Adrenal gland (tissue), 5 donors: ENCODE measurements at regions not wholly inside any gene's neighbourhood (a gene's known extent, or its start where the extent isn't known, plus 50 kb on each side); places are given as distances from the start of the nearest gene placed in this dataset.

Experiments
- POLR2A ChIP-seq, 2 donors: fragments of 450-650 bp; IDR thresholded peaks; one replicate each; pipeline ENCODE4 v1.6.1; 2017; ENCODE audit warnings: antibody characterized with exemption in 2 of 2, mild to moderate bottlenecking in 2 of 2, moderate library complexity in 1 of 2
- TF ChIP-seq, protein P1 (sequence below), 6 experiments: fragments of 450-650 bp in 4 of 6; fragments of 200-600 bp in 2 of 6; sonication (generic) in 1 of 6; IDR thresholded peaks; 1 replicate in 5 of 6; 2 replicates in 1 of 6; pipeline versions ENCODE4 v1.5.1 to v1.8.0; 2016 to 2021; ENCODE audit warnings: antibody characterized with exemption in 6 of 6, mild to moderate bottlenecking in 2 of 6, moderate library complexity in 1 of 6
- donor health status: DM: no; HTN: no; CAD: no.

GRCh38 chr6:51502996-51503395, 584.4 kb downstream of the PKHD1 start:
- TF ChIP-seq POLR2A (IDR thresholded peaks at IDR 0.05), result no peak
- TF ChIP-seq, protein P1, sequence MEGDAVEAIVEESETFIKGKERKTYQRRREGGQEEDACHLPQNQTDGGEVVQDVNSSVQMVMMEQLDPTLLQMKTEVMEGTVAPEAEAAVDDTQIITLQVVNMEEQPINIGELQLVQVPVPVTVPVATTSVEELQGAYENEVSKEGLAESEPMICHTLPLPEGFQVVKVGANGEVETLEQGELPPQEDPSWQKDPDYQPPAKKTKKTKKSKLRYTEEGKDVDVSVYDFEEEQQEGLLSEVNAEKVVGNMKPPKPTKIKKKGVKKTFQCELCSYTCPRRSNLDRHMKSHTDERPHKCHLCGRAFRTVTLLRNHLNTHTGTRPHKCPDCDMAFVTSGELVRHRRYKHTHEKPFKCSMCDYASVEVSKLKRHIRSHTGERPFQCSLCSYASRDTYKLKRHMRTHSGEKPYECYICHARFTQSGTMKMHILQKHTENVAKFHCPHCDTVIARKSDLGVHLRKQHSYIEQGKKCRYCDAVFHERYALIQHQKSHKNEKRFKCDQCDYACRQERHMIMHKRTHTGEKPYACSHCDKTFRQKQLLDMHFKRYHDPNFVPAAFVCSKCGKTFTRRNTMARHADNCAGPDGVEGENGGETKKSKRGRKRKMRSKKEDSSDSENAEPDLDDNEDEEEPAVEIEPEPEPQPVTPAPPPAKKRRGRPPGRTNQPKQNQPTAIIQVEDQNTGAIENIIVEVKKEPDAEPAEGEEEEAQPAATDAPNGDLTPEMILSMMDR (IDR thresholded peaks at IDR 0.05), result no peak
